ENCODE measurements at regions not wholly inside any gene's neighbourhood (a gene's known extent, or its start where the extent isn't known, plus 50 kb on each side); places are given as distances from the start of the nearest gene placed in this dataset.

DNA sequence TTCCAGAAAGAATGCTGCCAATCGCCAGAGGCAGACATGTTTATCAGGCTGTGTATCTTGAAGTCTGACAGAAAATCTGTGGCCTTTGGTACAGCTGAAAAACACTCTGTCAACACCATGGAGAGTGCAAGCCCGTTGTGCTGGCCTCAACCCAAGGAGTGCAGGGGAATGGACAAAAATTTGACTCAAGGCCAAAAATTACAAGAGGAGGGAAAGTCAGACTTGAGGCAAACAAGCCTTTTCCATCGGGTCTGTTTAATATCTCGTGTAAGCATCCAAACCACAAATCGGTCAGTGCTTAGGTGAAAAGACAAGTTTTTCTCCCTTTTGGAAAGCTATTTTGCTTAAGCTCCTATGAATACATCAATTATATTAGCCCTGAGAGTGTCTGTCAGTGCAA, 305.3 kb upstream of the NFE2L3 start:
- no peak for TF ChIP-seq POLR2A (IDR thresholded peaks at IDR 0.05)
- no peak for TF ChIP-seq CTCF (IDR thresholded peaks at IDR 0.05)

All from adrenal gland (tissue), 5 donors.